ENCODE measurements at regions not wholly inside any gene's neighbourhood (a gene's known extent, or its start where the extent isn't known, plus 50 kb on each side); places are given as distances from the start of the nearest gene placed in this dataset.

GRCh38 chr11:109726061-109726460, 304.1 kb downstream of the C11orf87 start:
- no peaks in the 10 kb centered on the region for H3F3A ChIP-seq (ENCODE audit: low read depth)
- no peaks in the 10 kb centered on the region for H3K9me3 ChIP-seq (ENCODE audit: low read depth)
- TF ChIP-seq CTCF (IDR thresholded peaks at IDR 0.05) (no peak), EZH2phosphoT487 (IDR thresholded peaks at IDR 0.05) (no peak), EZH2 (IDR thresholded peaks at IDR 0.05) (no peak)
- Mint-ChIP-seq H3K27ac (no peak overlapping the region), H3K4me3 (no peak overlapping the region), H3K36me3 (no peaks in the 10 kb centered on the region), H3K9me3 (peaks cover 2% of the 10 kb centered on the region), H3K4me1 (no peaks in the 10 kb centered on the region), H3K27me3 (ENCODE audit: insufficient read depth, low read depth) (no peaks in the 10 kb centered on the region)
- no peaks in the 10 kb centered on the region for H3K27me3 ChIP-seq
- DNase-seq (ENCODE audit: low spot score): no peak
- no peak overlapping the region for H3K27ac ChIP-seq
- no peaks in the 10 kb centered on the region for H4K20me1 ChIP-seq (ENCODE audit: low read depth)
- no peak overlapping the region for H3K4me2 ChIP-seq
- no peaks in the 10 kb centered on the region for H3K36me3 ChIP-seq
- no peak overlapping the region for H3K4me3 ChIP-seq
- H3K9ac ChIP-seq: no peak overlapping the region
- no peak overlapping the region for H2AFZ ChIP-seq (replicated peaks)
- H3K79me2 ChIP-seq (ENCODE audit: low read depth): no peaks in the 10 kb centered on the region
- no peaks in the 10 kb centered on the region for H3K4me1 ChIP-seq

- TF ChIP-seq EZH2 (IDR thresholded peaks at IDR 0.05) (no peak), CTCF (IDR thresholded peaks at IDR 0.05) (no peak), EZH2phosphoT487 (IDR thresholded peaks at IDR 0.05) (no peak)
- no peak overlapping the region for H3K4me3 Mint-ChIP-seq
- no peak overlapping the region for H3K4me3 ChIP-seq
- no peaks in the 10 kb centered on the region for H3K27me3 ChIP-seq
- no peak for DNase-seq (ENCODE audit: low spot score)
- no peaks in the 10 kb centered on the region for H3K79me2 ChIP-seq (ENCODE audit: low read depth)
- no peaks in the 10 kb centered on the region for H3K36me3 ChIP-seq
- H3K4me2 ChIP-seq: no peak overlapping the region
- H3F3A ChIP-seq (ENCODE audit: low read depth): no peaks in the 10 kb centered on the region
- no peak overlapping the region for H2AFZ ChIP-seq (replicated peaks)
- no peak overlapping the region for H3K27ac Mint-ChIP-seq
- H3K27me3 Mint-ChIP-seq (ENCODE audit: insufficient read depth, low read depth): no peaks in the 10 kb centered on the region
- no peaks in the 10 kb centered on the region for H3K36me3 Mint-ChIP-seq
- H3K9ac ChIP-seq: no peak overlapping the region
- no peak overlapping the region for H3K27ac ChIP-seq
- H3K9me3 ChIP-seq (ENCODE audit: low read depth): no peaks in the 10 kb centered on the region
- H3K4me1 Mint-ChIP-seq: no peaks in the 10 kb centered on the region
- H3K9me3 Mint-ChIP-seq: peaks cover 2% of the 10 kb centered on the region
- no peaks in the 10 kb centered on the region for H4K20me1 ChIP-seq (ENCODE audit: low read depth)
- H3K4me1 ChIP-seq: no peaks in the 10 kb centered on the region
Measured at GRCh38 chr11:109728056-109728455, 306.1 kb downstream of the C11orf87 start.

- no peaks in the 10 kb centered on the region for H3K79me2 ChIP-seq (ENCODE audit: low read depth)
- no peaks in the 10 kb centered on the region for H3K27me3 ChIP-seq
- Mint-ChIP-seq H3K9me3 (no peaks in the 10 kb centered on the region), H3K27me3 (ENCODE audit: insufficient read depth, low read depth) (no peaks in the 10 kb centered on the region), H3K4me1 (peaks cover 8% of the 10 kb centered on the region), H3K36me3 (no peaks in the 10 kb centered on the region), H3K27ac (no peak overlapping the region), H3K4me3 (no peak overlapping the region)
- H2AFZ ChIP-seq (replicated peaks): no peak overlapping the region
- H3F3A ChIP-seq (ENCODE audit: low read depth): no peaks in the 10 kb centered on the region
- H3K9ac ChIP-seq: no peak overlapping the region
- H3K4me2 ChIP-seq: no peak overlapping the region
- H3K36me3 ChIP-seq: no peaks in the 10 kb centered on the region
- H3K4me3 ChIP-seq: no peak overlapping the region
- no peak overlapping the region for H3K27ac ChIP-seq
- no peaks in the 10 kb centered on the region for H3K4me1 ChIP-seq
- no peak for TF ChIP-seq EZH2 (IDR thresholded peaks at IDR 0.05)
- TF ChIP-seq EZH2phosphoT487 (IDR thresholded peaks at IDR 0.05): no peak
- TF ChIP-seq CTCF (IDR thresholded peaks at IDR 0.05): no peak
- no peak for DNase-seq (ENCODE audit: low spot score)
- no peaks in the 10 kb centered on the region for H4K20me1 ChIP-seq (ENCODE audit: low read depth)
- no peaks in the 10 kb centered on the region for H3K9me3 ChIP-seq (ENCODE audit: low read depth)
Measured at GRCh38 chr11:109729761-109730160, 307.8 kb downstream of the C11orf87 start.

GRCh38 chr11:109730669-109731068, 308.7 kb downstream of the C11orf87 start:
- Mint-ChIP-seq H3K27me3 (ENCODE audit: insufficient read depth, low read depth) (no peaks in the 10 kb centered on the region), H3K4me3 (no peak overlapping the region), H3K27ac (no peak overlapping the region), H3K4me1 (peaks cover 13% of the 10 kb centered on the region), H3K36me3 (no peaks in the 10 kb centered on the region), H3K9me3 (no peaks in the 10 kb centered on the region)
- no peaks in the 10 kb centered on the region for H3K4me1 ChIP-seq
- no peak overlapping the region for H3K9ac ChIP-seq
- no peaks in the 10 kb centered on the region for H3K36me3 ChIP-seq
- H3K27ac ChIP-seq: no peak overlapping the region
- H3K9me3 ChIP-seq (ENCODE audit: low read depth): no peaks in the 10 kb centered on the region
- no peaks in the 10 kb centered on the region for H3K27me3 ChIP-seq
- no peaks in the 10 kb centered on the region for H3F3A ChIP-seq (ENCODE audit: low read depth)
- no peak overlapping the region for H3K4me3 ChIP-seq
- TF ChIP-seq EZH2 (IDR thresholded peaks at IDR 0.05) (no peak), EZH2phosphoT487 (IDR thresholded peaks at IDR 0.05) (no peak), CTCF (IDR thresholded peaks at IDR 0.05) (no peak)
- H4K20me1 ChIP-seq (ENCODE audit: low read depth): no peaks in the 10 kb centered on the region
- no peak overlapping the region for H3K4me2 ChIP-seq
- H3K79me2 ChIP-seq (ENCODE audit: low read depth): no peaks in the 10 kb centered on the region
- no peak overlapping the region for H2AFZ ChIP-seq (replicated peaks)
- no peak for DNase-seq (ENCODE audit: low spot score)
